Mesothelial cell of epicardium (in vitro differentiated cells): ENCODE measurements at regions not wholly inside any gene's neighbourhood (a gene's known extent, or its start where the extent isn't known, plus 50 kb on each side); places are given as distances from the start of the nearest gene placed in this dataset.

Experiments used
- DNase-seq, 2 experiments: peaks; one replicate each; pipeline ENCODE4 v3.0.0; 2021; ENCODE audit warnings: low spot score in 2 of 2; ENCODE audit not compliant: unreplicated experiment in 2 of 2
- H3K27ac Mint-ChIP-seq: 2 replicates; pipeline ENCODE4 v1.8.0; 2021; ENCODE audit warnings: mixed read lengths
- H3K27me3 Mint-ChIP-seq: 2 replicates; pipeline ENCODE4 v1.8.0; 2021; ENCODE audit warnings: low read depth, mixed read lengths
- H3K36me3 Mint-ChIP-seq: 2 replicates; pipeline ENCODE4 v1.8.0; 2021; ENCODE audit warnings: mixed read lengths
- H3K4me1 Mint-ChIP-seq: 2 replicates; pipeline ENCODE4 v1.8.0; 2021; ENCODE audit warnings: mixed read lengths
- H3K4me3 Mint-ChIP-seq: 2 replicates; pipeline ENCODE4 v1.8.0; 2021; ENCODE audit warnings: mild to moderate bottlenecking, moderate library complexity, mixed read lengths
- H3K9me3 Mint-ChIP-seq: 2 replicates; pipeline ENCODE4 v1.8.0; 2021; ENCODE audit warnings: mixed read lengths
- TF ChIP-seq, protein P1 (sequence below): fragments of 200-600 bp; sonication (generic); IDR thresholded peaks from one replicate; pipeline ENCODE4 v1.5.0; 2021; ENCODE audit warnings: antibody characterized with exemption; ENCODE audit not compliant: unreplicated experiment

DNA sequence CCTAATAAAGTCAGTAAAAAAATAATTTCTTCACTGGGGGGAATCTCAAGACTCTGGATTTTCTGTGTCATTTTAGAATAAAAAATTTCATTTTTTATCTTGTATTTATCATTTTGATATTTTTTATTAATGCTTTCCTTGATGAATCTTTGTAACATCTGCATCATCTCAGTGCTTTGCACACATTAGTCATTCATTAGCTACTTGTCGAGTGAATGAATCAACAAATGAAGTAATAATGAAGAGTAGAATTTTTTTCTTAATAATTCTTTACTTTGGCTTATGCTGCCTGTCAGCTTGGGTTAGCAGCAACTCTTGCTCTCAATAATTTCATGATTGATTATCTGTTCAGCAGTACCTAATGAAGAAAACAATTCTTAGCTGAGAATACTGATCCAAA, 530.8 kb downstream of the GRXCR1 start:
- no peak for DNase-seq
- Mint-ChIP-seq H3K4me1 (peaks cover 8% of the 10 kb centered on the region), H3K9me3 (peaks cover 26% of the 10 kb centered on the region), H3K27me3 (no peaks in the 10 kb centered on the region), H3K27ac (no peak overlapping the region), H3K36me3 (no peaks in the 10 kb centered on the region), H3K4me3 (no peak overlapping the region)
- TF ChIP-seq, protein P1, sequence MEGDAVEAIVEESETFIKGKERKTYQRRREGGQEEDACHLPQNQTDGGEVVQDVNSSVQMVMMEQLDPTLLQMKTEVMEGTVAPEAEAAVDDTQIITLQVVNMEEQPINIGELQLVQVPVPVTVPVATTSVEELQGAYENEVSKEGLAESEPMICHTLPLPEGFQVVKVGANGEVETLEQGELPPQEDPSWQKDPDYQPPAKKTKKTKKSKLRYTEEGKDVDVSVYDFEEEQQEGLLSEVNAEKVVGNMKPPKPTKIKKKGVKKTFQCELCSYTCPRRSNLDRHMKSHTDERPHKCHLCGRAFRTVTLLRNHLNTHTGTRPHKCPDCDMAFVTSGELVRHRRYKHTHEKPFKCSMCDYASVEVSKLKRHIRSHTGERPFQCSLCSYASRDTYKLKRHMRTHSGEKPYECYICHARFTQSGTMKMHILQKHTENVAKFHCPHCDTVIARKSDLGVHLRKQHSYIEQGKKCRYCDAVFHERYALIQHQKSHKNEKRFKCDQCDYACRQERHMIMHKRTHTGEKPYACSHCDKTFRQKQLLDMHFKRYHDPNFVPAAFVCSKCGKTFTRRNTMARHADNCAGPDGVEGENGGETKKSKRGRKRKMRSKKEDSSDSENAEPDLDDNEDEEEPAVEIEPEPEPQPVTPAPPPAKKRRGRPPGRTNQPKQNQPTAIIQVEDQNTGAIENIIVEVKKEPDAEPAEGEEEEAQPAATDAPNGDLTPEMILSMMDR: no peak

DNA sequence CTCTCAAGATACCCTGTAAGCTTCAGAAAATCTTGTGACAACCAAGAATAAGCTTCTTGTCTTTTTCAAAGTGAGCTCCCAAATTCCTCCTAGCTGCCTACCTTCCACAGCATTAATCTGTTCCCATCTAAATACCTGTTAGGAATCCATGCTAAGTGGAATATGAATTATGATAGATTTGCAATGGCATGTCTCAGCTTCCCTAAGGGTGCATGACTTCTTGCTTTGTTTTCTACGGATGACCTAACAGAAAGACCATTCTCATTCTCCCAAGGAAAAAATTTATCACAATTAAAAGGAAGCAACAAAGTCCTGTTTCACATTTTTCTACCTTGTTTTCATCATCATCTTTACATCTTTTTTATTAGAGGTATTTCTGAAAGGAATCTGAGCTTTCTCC, 532.7 kb downstream of the GRXCR1 start:
- Mint-ChIP-seq H3K27me3 (no peaks in the 10 kb centered on the region), H3K36me3 (no peaks in the 10 kb centered on the region), H3K9me3 (peaks cover 16% of the 10 kb centered on the region), H3K4me1 (peaks cover 8% of the 10 kb centered on the region), H3K27ac (no peak overlapping the region), H3K4me3 (no peak overlapping the region)
- DNase-seq: no peak
- TF ChIP-seq, protein P1: no peak

DNA sequence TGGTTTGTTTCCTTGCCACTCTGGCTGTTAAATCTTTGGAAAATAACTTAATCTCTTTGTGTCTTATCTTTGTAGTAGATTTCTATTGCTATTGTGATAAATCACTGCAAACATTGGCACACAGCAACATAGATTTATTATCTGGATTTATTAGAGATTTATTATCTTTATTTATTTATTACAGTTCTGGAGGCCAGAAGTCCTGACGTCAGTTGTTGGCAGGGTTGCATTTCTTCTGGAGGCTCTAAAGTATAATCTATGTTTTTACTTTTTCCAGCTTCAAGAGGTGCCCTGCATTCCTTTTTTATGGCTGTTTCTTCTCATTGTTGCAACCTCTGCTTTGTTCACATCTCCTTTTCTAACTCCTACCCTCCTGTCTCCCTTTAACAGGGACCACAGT, 542.8 kb downstream of the GRXCR1 start:
- Mint-ChIP-seq H3K27me3 (no peaks in the 10 kb centered on the region), H3K4me3 (no peak overlapping the region), H3K9me3 (peaks cover 33% of the 10 kb centered on the region), H3K27ac (no peak overlapping the region), H3K4me1 (peaks cover 2% of the 10 kb centered on the region), H3K36me3 (no peaks in the 10 kb centered on the region)
- TF ChIP-seq, protein P1: no peak
- no peak for DNase-seq

DNA sequence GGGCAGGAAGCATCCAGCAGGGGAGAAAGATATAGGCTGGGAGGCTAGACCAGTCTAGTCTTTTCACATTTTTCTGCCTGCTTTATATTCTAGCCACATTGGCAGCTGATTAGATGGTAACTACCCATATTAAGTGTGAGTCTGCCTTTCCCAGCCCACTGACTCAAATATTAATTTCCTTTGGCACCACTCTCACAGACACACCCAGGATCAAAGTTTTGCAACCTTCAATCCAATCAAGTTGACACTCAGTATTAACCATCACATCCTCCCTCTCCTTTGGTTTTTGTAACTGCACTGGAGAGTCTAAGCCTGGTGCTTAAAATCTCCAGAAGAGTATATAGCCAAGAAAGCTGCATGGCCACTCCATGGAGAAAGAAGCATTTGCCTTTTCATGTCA, 560.4 kb downstream of the GRXCR1 start:
- Mint-ChIP-seq H3K36me3 (no peaks in the 10 kb centered on the region), H3K27ac (no peak overlapping the region), H3K27me3 (no peaks in the 10 kb centered on the region), H3K9me3 (peaks cover under 1% of the 10 kb centered on the region), H3K4me1 (no peaks in the 10 kb centered on the region), H3K4me3 (no peak overlapping the region)
- TF ChIP-seq, protein P1: no peak
- no peak for DNase-seq

DNA sequence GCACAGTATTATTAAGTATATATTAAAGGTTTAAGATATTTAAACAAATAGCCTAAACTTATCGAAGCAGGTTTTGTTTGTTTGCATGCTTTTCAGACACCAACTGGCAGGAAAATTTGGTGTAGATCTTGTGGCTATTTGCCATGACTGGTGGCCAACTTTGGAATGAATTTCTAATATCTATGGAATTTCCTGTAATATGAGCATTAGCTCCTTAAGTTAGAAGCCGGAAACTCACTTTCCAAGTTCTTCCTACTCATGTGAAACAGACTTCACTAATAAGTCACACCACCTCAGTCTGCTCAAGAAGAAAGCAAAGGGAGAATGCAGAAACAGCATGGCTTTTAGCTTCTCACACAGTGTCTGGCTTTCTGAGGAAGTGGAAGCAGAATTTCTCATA, 563.9 kb downstream of the GRXCR1 start:
- TF ChIP-seq, protein P1: no peak
- no peaks in the 10 kb centered on the region for H3K9me3 Mint-ChIP-seq
- no peaks in the 10 kb centered on the region for H3K27me3 Mint-ChIP-seq
- no peak overlapping the region for H3K27ac Mint-ChIP-seq
- H3K4me1 Mint-ChIP-seq: no peaks in the 10 kb centered on the region
- no peak overlapping the region for H3K4me3 Mint-ChIP-seq
- H3K36me3 Mint-ChIP-seq: no peaks in the 10 kb centered on the region
- no peak for DNase-seq

DNA sequence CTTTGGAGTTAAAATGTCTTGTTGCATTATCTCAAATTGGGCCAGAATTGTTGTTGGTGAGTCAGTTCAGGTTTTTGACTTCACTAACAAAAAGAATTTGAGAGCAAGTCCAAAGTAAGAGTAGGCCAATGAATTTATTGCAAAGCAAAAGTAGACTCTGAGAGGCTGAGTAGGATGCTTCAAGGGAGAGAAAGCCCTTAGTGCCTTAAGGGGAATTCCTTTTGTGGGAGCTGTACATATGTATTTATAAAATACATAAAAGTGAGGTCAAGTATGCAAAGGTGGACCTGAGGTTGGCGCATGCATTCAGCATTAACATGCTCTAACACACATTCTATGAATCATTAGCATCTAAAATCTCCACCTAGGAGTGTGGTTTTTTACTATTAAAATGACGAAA, 565.4 kb downstream of the GRXCR1 start:
- DNase-seq: no peak
- H3K4me1 Mint-ChIP-seq: no peaks in the 10 kb centered on the region
- no peaks in the 10 kb centered on the region for H3K36me3 Mint-ChIP-seq
- no peak overlapping the region for H3K27ac Mint-ChIP-seq
- H3K27me3 Mint-ChIP-seq: no peaks in the 10 kb centered on the region
- H3K4me3 Mint-ChIP-seq: no peak overlapping the region
- TF ChIP-seq, protein P1: no peak
- no peaks in the 10 kb centered on the region for H3K9me3 Mint-ChIP-seq
